ENCODE measurements at regions not wholly inside any gene's neighbourhood (a gene's known extent, or its start where the extent isn't known, plus 50 kb on each side); places are given as distances from the start of the nearest gene placed in this dataset.

DNA sequence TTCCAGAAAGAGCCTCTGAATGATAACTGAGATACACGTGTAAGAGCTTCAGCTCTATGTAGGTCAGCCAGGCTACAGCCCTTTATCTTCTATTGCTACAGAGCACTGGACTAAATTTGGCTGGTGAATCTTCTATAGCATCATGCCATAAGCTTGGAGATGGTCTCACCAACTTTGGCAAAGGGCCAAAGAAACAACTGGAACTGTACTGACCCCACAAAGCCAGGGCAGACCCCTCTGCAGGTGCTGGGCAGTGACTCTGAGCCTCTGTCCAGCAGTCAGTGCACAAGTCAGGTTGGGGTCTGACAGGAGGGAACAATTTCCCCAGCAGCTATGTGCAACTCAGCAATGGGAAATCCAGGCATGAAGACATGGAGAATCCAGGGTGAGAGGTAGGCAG lies 57.8 kb upstream of the NFASC start:
- CTCF ChIA-PET: interaction anchor here (0.7 kb wide), 1 partner anchor 49 kb away, joined by 3 read pairs; no protein-coding TSS in a partner anchor

DNA sequence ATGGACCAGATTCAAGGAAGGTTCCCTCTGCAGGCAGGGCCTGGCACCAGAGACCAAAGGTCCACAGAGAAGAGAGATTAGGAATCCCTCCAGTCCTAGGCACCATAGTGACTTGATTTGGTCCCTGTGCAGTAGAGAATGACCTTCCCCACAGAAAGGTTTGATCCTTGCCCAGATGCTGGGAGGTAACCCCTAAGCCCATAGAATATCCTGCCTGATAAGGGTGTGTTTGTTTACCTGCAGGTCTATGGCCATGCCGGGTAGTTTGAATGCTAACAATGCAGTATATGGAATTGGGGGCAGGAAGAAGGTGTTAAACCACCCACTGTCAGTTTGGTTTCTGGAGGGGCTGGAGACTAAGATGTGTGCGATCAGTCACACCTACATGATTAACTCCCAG lies 57.1 kb upstream of the NFASC start:
- ChIA-PET POLR2A (no interaction called here), CTCF (no interaction called here)

More for the DNA sequence above, 57.8 kb upstream of the NFASC start:
- POLR2A ChIA-PET: no interaction called here

DNA sequence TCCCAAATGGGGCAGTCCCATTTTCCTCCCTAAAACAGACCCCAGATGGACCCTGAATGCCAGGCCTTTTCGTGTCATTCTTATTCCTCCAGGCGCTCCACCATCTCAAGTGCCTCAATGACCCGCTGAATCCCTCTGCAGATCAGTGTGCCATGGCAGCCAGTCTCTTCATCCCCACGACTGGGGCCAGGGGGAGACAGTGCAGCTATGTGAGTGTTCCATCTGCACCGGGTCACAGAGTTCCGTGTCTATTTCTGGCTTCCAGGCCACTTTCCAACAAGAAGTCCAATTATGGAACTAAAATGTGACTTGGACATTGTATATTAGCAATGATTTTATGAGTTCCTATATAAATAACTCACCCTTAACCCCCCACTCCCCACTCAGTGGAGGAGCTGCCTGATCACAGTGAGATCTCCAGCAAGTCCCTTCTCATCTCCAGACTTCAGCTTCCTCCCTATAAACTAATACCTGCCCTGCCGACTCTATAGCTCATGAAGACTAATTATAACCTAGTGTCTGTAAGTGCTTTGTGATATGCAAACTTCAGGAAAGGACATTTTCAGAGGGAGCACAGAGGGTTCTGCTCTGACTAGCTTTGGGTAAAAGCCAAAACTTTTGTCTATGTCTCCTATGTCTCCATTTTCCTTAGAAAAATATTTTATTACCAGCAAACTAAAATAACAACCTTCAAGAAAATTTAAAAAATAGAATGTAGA lies 56.3 kb upstream of the NFASC start:
- POLR2A ChIA-PET: no interaction called here
- CTCF ChIA-PET: no interaction called here

DNA sequence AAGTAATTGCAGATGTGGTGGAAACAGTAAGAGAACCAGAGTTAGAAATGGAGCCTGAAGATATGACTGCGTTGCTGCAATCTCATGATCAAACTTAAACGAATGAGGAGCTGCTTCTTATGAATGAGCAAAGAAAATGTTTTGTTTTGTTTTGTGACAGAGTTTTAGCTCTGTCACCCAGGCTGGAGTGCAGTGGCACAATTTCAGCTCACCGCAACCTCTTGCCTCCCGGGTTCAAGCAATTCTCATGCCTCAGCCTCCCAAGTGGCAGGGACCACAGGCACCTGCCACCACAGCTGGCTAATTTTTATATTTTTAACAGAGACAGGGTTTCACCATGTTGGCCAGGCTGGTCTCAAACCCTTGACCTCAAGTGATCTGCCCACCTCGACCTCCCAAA lies 53.3 kb upstream of the NFASC start:
- CTCF ChIA-PET: interaction anchor here (2.3 kb wide), 1 partner anchor 11 kb away, joined by 12 read pairs; no protein-coding TSS in a partner anchor
- POLR2A ChIA-PET: no interaction called here

DNA sequence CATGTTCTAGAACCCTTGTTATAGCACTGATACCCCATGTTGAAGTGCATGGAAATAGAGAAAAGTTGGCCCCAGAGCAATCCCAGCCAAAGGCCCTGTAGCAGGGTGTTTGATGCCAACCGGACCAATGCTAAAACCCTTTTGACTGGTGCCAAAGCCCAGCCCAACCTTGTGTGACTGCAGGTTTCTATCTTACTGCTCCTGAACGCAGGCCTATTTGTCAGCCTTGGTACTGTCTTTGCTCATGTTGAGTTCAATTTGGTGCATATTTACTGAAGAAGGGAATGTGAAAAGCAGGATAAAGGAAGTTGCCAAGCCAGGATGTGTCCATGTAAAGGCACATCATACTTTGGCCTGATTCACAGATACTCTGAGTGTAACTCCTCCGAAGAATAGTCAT lies 51.7 kb upstream of the NFASC start:
- CTCF ChIA-PET: no interaction called here
- POLR2A ChIA-PET: no interaction called here

DNA sequence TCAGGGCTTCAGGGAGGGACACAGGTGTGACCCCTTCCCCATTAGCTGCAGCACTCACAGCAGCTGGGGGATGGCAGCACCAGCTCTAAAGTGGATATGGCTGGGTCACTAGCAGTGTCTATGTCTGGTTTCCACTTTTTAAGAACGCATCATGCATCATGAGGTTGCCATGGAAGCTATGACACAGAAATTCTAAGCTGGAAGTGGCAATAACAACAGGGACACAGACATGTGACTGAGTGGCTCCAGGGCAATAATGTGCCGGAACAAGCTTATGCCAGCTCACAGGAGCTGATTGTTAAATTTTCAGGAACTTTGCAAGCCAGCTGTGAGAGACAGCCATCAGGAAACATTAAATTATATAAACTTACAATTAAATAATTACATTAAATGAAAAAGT lies 51.2 kb upstream of the NFASC start:
- CTCF ChIA-PET: interaction anchor here (1.1 kb wide), 1 partner anchor 13 kb away, joined by 4 read pairs; no protein-coding TSS in a partner anchor
- POLR2A ChIA-PET: no interaction called here

Measured in activated CD8-positive, alpha-beta memory T cell treated with anti-CD3 and anti-CD28 coated beads for 36 hours (primary cell).